ENCODE measurements at regions not wholly inside any gene's neighbourhood (a gene's known extent, or its start where the extent isn't known, plus 50 kb on each side); places are given as distances from the start of the nearest gene placed in this dataset.

- no peak overlapping the region for H3K27ac ChIP-seq
- no peaks in the 10 kb centered on the region for H3K4me1 ChIP-seq
- no peak for DNase-seq
- no peaks in the 10 kb centered on the region for H3K36me3 ChIP-seq
- intact Hi-C loops (cut with DNase I; ENCODE audit: low total_unique reads) = no loop called here
- H3K4me3 ChIP-seq = no peak overlapping the region
- peaks cover 0 to 1% (median under 1%) of the 10 kb centered on the region in 4 donors for H3K9me3 ChIP-seq
- H3K27me3 ChIP-seq = no peaks in the 10 kb centered on the region
- TF ChIP-seq CTCF (IDR thresholded peaks at IDR 0.05) = no peak
- TF ChIP-seq POLR2AphosphoS5 (IDR thresholded peaks at IDR 0.05) = no peak
- TF ChIP-seq POLR2A (IDR thresholded peaks at IDR 0.05) = no peak
- no peak for TF ChIP-seq EP300 (IDR thresholded peaks at IDR 0.05)
Measured at GRCh38 chr5:136905571-136905970, 540.2 kb upstream of the TRPC7 start.

- intact Hi-C loops (cut with DNase I; ENCODE audit: low total_unique reads) = no loop called here
Measured at GRCh38 chr5:136894070-136894469, 528.7 kb upstream of the TRPC7 start.

GRCh38 chr5:136892000-136892399 is 526.7 kb upstream of the TRPC7 start:
- Histone ChIP-seq H3K4me1 (peaks cover 0 to 4% (median 0%) of the 10 kb centered on the region in 4 donors), H3K27ac (no peak overlapping the region), H3K4me3 (no peak overlapping the region), H3K27me3 (peaks cover 0 to 2% (median 0%) of the 10 kb centered on the region in 3 donors), H3K9me3 (no peaks in the 10 kb centered on the region), H3K36me3 (no peaks in the 10 kb centered on the region)
- DNase-seq = peak in 1 of 2 donors; percentile 5
- no peak for TF ChIP-seq EP300 (IDR thresholded peaks at IDR 0.05)
- no peak for TF ChIP-seq POLR2AphosphoS5 (IDR thresholded peaks at IDR 0.05)
- TF ChIP-seq CTCF (IDR thresholded peaks at IDR 0.05) = no peak
- TF ChIP-seq POLR2A (IDR thresholded peaks at IDR 0.05) = no peak
- intact Hi-C loops (cut with DNase I; ENCODE audit: low total_unique reads) = no loop called here
- WGBS, 5 donors = 27 to 45% (median 38%) methylated on average over 3 of the region's 3 CpGs

More at GRCh38 chr5:136894070-136894469, 528.7 kb upstream of the TRPC7 start:
- H3K27ac ChIP-seq = no peak overlapping the region
- peaks cover 0 to 10% (median 7%) of the 10 kb centered on the region in 4 donors for H3K9me3 ChIP-seq
- peaks cover 0 to 4% (median 0%) of the 10 kb centered on the region in 4 donors for H3K4me1 ChIP-seq
- 66 to 81% (median 74%) methylated on average over 5 of the region's 5 CpGs for WGBS, 5 donors
- H3K36me3 ChIP-seq = no peaks in the 10 kb centered on the region
- peaks cover 0 to 2% (median 0%) of the 10 kb centered on the region in 3 donors for H3K27me3 ChIP-seq
- no peak for DNase-seq
- TF ChIP-seq CTCF (IDR thresholded peaks at IDR 0.05) = no peak
- no peak overlapping the region for H3K4me3 ChIP-seq

GRCh38 chr5:136891175-136891972 is 526.0 kb upstream of the TRPC7 start:
- Histone ChIP-seq H3K27ac (no peak overlapping the region), H3K36me3 (no peaks in the 10 kb centered on the region), H3K27me3 (peaks cover 0 to 2% (median 0%) of the 10 kb centered on the region in 3 donors), H3K9me3 (no peaks in the 10 kb centered on the region), H3K4me3 (no peak overlapping the region), H3K4me1 (peaks cover 0 to 4% (median 0%) of the 10 kb centered on the region in 4 donors)
- no peak for TF ChIP-seq CTCF (IDR thresholded peaks at IDR 0.05)
- no peak for TF ChIP-seq POLR2AphosphoS5 (IDR thresholded peaks at IDR 0.05)
- no peak for TF ChIP-seq EP300 (IDR thresholded peaks at IDR 0.05)
- no peak for TF ChIP-seq POLR2A (IDR thresholded peaks at IDR 0.05)
- no peak for DNase-seq
- 47 to 55% (median 50%) methylated on average over 6 of the region's 6 CpGs for WGBS, 5 donors
- intact Hi-C loops (cut with DNase I; ENCODE audit: low total_unique reads) = no loop called here
